ENCODE measurements at regions not wholly inside any gene's neighbourhood (a gene's known extent, or its start where the extent isn't known, plus 50 kb on each side); places are given as distances from the start of the nearest gene placed in this dataset.

DNA sequence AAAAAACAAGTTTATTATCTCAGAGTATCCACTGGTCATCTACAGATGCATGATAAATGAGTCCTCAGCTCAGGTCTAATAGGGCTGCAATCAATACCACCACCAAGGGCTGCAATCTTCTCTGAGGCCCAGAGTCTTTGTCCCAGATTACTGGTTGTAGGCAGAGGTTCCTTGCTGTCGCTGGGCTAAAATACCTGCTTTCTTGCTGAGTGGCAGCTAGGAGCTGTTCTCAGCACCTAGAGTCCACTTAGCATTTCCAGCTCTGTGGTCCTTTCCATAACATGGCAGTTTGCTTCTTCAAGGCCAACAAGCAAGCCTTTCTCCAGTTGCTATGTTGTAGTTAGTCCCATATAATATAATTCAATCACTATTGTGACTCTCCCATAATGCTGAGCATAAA is 351.3 kb downstream of the SLITRK1 start:
- TF ChIP-seq, protein P1, sequence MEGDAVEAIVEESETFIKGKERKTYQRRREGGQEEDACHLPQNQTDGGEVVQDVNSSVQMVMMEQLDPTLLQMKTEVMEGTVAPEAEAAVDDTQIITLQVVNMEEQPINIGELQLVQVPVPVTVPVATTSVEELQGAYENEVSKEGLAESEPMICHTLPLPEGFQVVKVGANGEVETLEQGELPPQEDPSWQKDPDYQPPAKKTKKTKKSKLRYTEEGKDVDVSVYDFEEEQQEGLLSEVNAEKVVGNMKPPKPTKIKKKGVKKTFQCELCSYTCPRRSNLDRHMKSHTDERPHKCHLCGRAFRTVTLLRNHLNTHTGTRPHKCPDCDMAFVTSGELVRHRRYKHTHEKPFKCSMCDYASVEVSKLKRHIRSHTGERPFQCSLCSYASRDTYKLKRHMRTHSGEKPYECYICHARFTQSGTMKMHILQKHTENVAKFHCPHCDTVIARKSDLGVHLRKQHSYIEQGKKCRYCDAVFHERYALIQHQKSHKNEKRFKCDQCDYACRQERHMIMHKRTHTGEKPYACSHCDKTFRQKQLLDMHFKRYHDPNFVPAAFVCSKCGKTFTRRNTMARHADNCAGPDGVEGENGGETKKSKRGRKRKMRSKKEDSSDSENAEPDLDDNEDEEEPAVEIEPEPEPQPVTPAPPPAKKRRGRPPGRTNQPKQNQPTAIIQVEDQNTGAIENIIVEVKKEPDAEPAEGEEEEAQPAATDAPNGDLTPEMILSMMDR (conservative IDR thresholded peaks at IDR 0.05), result no peak
- no peak for TF ChIP-seq ZFX (IDR thresholded peaks at IDR 0.05)
